HEK293 (cell line): ENCODE measurements at regions not wholly inside any gene's neighbourhood (a gene's known extent, or its start where the extent isn't known, plus 50 kb on each side); places are given as distances from the start of the nearest gene placed in this dataset.

ENCODE experiments used
- BCL11A ChIP-seq: fragments of 450-650 bp; formaldehyde crosslinking; IDR thresholded peaks from 2 replicates; pipeline ENCODE4 v1.5.1; 2016; ENCODE audit warnings: low read depth, missing biosample characterization, missing genetic modification characterization
- OVOL3 ChIP-seq: fragments of 450-650 bp; formaldehyde crosslinking; IDR thresholded peaks from 2 replicates; pipeline ENCODE4 v1.5.1; 2016; ENCODE audit warnings: missing biosample characterization, missing genetic modification characterization
- SALL2 ChIP-seq: fragments of 450-650 bp; formaldehyde crosslinking; IDR thresholded peaks from 2 replicates; pipeline ENCODE4 v1.5.0; 2017; ENCODE audit warnings: missing biosample characterization, mild to moderate bottlenecking, missing genetic modification characterization, borderline replicate concordance
- SP2 ChIP-seq: fragments of 450-650 bp; formaldehyde crosslinking; IDR thresholded peaks from 2 replicates; pipeline ENCODE4 v1.5.1; 2016; ENCODE audit warnings: missing biosample characterization, missing genetic modification characterization
- ZNF174 ChIP-seq: fragments of 450-650 bp; formaldehyde crosslinking; IDR thresholded peaks from 2 replicates; pipeline ENCODE4 v1.5.0; 2017; ENCODE audit warnings: missing biosample characterization, mild to moderate bottlenecking, missing genetic modification characterization
- ZNF175 ChIP-seq: fragments of 450-650 bp; formaldehyde crosslinking; IDR thresholded peaks from 2 replicates; pipeline ENCODE4 v1.5.1; 2016; ENCODE audit warnings: missing biosample characterization, missing genetic modification characterization
- ZNF24 ChIP-seq: fragments of 450-650 bp; formaldehyde crosslinking; IDR thresholded peaks from 2 replicates; pipeline ENCODE4 v1.5.1; 2016; ENCODE audit warnings: missing biosample characterization, missing genetic modification characterization
- ZNF341 ChIP-seq: fragments of 450-650 bp; formaldehyde crosslinking; IDR thresholded peaks from 2 replicates; pipeline ENCODE4; 2016; ENCODE audit warnings: low read depth, missing biosample characterization, missing genetic modification characterization
- ZNF416 ChIP-seq: fragments of 450-650 bp; formaldehyde crosslinking; IDR thresholded peaks from 2 replicates; pipeline ENCODE4 v1.5.1; 2016; ENCODE audit warnings: missing biosample characterization, missing genetic modification characterization
- TF ChIP-seq, protein P1 (sequence below): fragments of 450-650 bp; formaldehyde crosslinking; IDR thresholded peaks from 2 replicates; pipeline ENCODE4 v1.5.1; 2016; ENCODE audit warnings: missing biosample characterization, missing genetic modification characterization
- TF ChIP-seq, protein P2 (sequence below): fragments of 450-650 bp; formaldehyde crosslinking; IDR thresholded peaks from 2 replicates; pipeline ENCODE4 v1.5.1; 2016; ENCODE audit warnings: missing biosample characterization, missing genetic modification characterization

DNA sequence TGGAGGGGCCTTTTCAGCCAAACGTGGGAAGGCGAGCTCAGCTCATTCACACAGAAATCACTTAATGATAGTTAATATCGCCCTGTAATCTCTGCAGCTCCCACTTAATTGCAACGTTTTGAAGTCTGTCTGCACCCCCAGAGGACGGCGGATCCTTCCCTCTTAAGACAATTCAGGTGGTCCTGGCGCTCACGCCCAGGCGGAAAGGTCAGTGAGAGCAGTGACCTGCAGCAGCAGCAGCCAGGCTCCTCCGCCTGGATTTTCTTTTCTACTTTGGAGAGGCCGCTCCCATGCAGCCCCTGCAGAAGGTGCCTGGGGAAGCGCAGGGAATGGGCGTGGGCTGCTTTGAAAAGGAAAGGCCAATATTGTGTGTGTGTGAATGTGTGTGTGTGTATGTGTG lies 400.9 kb upstream of the IRX1 start:
- TF ChIP-seq, protein P1, sequence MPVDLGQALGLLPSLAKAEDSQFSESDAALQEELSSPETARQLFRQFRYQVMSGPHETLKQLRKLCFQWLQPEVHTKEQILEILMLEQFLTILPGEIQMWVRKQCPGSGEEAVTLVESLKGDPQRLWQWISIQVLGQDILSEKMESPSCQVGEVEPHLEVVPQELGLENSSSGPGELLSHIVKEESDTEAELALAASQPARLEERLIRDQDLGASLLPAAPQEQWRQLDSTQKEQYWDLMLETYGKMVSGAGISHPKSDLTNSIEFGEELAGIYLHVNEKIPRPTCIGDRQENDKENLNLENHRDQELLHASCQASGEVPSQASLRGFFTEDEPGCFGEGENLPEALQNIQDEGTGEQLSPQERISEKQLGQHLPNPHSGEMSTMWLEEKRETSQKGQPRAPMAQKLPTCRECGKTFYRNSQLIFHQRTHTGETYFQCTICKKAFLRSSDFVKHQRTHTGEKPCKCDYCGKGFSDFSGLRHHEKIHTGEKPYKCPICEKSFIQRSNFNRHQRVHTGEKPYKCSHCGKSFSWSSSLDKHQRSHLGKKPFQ (tag by site-specific recombination) = no peak
- TF ChIP-seq, protein P2, sequence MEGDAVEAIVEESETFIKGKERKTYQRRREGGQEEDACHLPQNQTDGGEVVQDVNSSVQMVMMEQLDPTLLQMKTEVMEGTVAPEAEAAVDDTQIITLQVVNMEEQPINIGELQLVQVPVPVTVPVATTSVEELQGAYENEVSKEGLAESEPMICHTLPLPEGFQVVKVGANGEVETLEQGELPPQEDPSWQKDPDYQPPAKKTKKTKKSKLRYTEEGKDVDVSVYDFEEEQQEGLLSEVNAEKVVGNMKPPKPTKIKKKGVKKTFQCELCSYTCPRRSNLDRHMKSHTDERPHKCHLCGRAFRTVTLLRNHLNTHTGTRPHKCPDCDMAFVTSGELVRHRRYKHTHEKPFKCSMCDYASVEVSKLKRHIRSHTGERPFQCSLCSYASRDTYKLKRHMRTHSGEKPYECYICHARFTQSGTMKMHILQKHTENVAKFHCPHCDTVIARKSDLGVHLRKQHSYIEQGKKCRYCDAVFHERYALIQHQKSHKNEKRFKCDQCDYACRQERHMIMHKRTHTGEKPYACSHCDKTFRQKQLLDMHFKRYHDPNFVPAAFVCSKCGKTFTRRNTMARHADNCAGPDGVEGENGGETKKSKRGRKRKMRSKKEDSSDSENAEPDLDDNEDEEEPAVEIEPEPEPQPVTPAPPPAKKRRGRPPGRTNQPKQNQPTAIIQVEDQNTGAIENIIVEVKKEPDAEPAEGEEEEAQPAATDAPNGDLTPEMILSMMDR (tag by site-specific recombination) = no peak
- no peak for TF ChIP-seq BCL11A (tag by site-specific recombination)
- no peak for TF ChIP-seq SALL2 (tag by site-specific recombination)
- TF ChIP-seq ZNF174 (tag by site-specific recombination) = no peak
- TF ChIP-seq OVOL3 = no peak
- TF ChIP-seq SP2 (tag by site-specific recombination) = no peak
- no peak for TF ChIP-seq ZNF175 (tag by site-specific recombination)
- no peak for TF ChIP-seq ZNF416 (tag by site-specific recombination)
- TF ChIP-seq ZNF24 (tag by site-specific recombination) = no peak
- no peak for TF ChIP-seq ZNF341 (tag by site-specific recombination)
